HL-60 (cell line): ENCODE measurements at regions not wholly inside any gene's neighbourhood (a gene's known extent, or its start where the extent isn't known, plus 50 kb on each side); places are given as distances from the start of the nearest gene placed in this dataset.

Experiments
- DNase-seq, 2 experiments: peaks; one replicate each; pipeline ENCODE4 v3.0.0-alpha.2; 2010 to 2020; ENCODE audit warnings: low read depth in 1 of 2, low spot score in 1 of 2
- H3K27ac ChIP-seq: fragments of 250-450 bp; sonication (Bioruptor Pico); replicated peaks from 2 replicates; pipeline ENCODE4 v1.5.1; 2020; ENCODE audit warnings: mild to moderate bottlenecking, moderate library complexity
- H3K27me3 ChIP-seq: fragments of 250-450 bp; sonication (Bioruptor Pico); 2 replicates; pipeline ENCODE4 v1.5.1; 2021; ENCODE audit warnings: mild to moderate bottlenecking, moderate library complexity; ENCODE audit not compliant: insufficient read depth, poor library complexity, severe bottlenecking
- H3K4me3 ChIP-seq: replicated peaks from 2 replicates; pipeline ENCODE4 v1.5.1; 2011; ENCODE audit warnings: mild to moderate bottlenecking, control low read depth, low read length; ENCODE audit not compliant: insufficient read depth
- CTCF ChIP-seq: IDR thresholded peaks from one replicate; pipeline ENCODE4 v1.5.1; 2011; ENCODE audit warnings: low read length, control low read depth, inconsistent platforms; ENCODE audit not compliant: insufficient read depth
- GABPA ChIP-seq: IDR thresholded peaks from 2 replicates; pipeline ENCODE4 v1.6.1; 2012; ENCODE audit warnings: low read depth
- POLR2AphosphoS5 ChIP-seq: IDR thresholded peaks from 2 replicates; pipeline ENCODE4 v1.6.1; 2012; ENCODE audit warnings: low read depth
- REST ChIP-seq: IDR thresholded peaks from 2 replicates; pipeline ENCODE4 v1.6.1; 2012; ENCODE audit warnings: low read depth; ENCODE audit not compliant: insufficient replicate concordance
- SPI1 ChIP-seq: IDR thresholded peaks from 2 replicates; pipeline ENCODE4 v1.6.1; 2012; ENCODE audit warnings: low read depth, mild to moderate bottlenecking, borderline replicate concordance

GRCh38 chr2:105654474-105655004, 90.2 kb upstream of the NCK2 start:
- H3K27ac ChIP-seq: no peak overlapping the region
- DNase-seq: no peak
- H3K4me3 ChIP-seq: no peak overlapping the region
- TF ChIP-seq SPI1 (no peak), POLR2AphosphoS5 (no peak), CTCF (no peak), REST (no peak), GABPA (no peak)
- no peaks in the 10 kb centered on the region for H3K27me3 ChIP-seq

- H3K27me3 ChIP-seq: no peaks in the 10 kb centered on the region
- H3K4me3 ChIP-seq: no peak overlapping the region
- TF ChIP-seq SPI1 (no peak), CTCF (no peak), REST (no peak), POLR2AphosphoS5 (no peak), GABPA (no peak)
- no peak for DNase-seq
- no peak overlapping the region for H3K27ac ChIP-seq
These were observed 91.4 kb upstream of the NCK2 start for GRCh38 chr2:105653302-105653701.

GRCh38 chr2:105652014-105652796, 92.5 kb upstream of the NCK2 start:
- Histone ChIP-seq H3K27me3 (no peaks in the 10 kb centered on the region), H3K27ac (no peak overlapping the region), H3K4me3 (no peak overlapping the region)
- DNase-seq: no peak
- no peak for TF ChIP-seq GABPA

- DNase-seq: no peak
- TF ChIP-seq POLR2AphosphoS5: no peak
- no peak for TF ChIP-seq GABPA
- no peak for TF ChIP-seq CTCF
- TF ChIP-seq REST: no peak
- TF ChIP-seq SPI1: no peak
- Histone ChIP-seq H3K27me3 (no peaks in the 10 kb centered on the region), H3K4me3 (no peak overlapping the region), H3K27ac (no peak overlapping the region)
These were observed 95.2 kb upstream of the NCK2 start for GRCh38 chr2:105649534-105649933.
